GM18499 (cell line): ENCODE measurements at regions not wholly inside any gene's neighbourhood (a gene's known extent, or its start where the extent isn't known, plus 50 kb on each side); places are given as distances from the start of the nearest gene placed in this dataset.

Experiments used
- ATAC-seq: cut with Tn5 transposase; IDR thresholded peaks from one replicate; pipeline ENCODE4 v1.9.1; 2021; ENCODE audit warnings: moderate number of reproducible peaks; ENCODE audit not compliant: insufficient read depth, unreplicated experiment

DNA sequence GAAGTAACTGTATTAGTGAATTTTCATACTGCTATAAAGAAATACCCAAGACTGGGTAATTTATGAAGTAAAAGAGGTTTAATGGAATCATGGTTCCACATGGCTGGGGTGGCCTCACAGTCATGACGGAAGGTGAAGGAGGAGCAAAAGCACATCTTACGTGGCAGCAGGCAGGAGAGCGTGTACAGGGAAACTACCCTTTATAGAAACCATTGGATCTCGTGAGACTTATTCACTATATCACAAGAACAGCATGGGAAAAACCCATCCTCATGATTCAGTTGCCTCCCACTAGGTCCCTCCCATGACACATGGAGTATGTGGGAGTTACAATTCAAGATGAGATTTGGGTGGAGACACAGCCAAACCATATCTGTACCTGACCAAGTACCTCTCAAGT, 812.3 kb upstream of the ALCAM start:
- ATAC-seq, result no peak

DNA sequence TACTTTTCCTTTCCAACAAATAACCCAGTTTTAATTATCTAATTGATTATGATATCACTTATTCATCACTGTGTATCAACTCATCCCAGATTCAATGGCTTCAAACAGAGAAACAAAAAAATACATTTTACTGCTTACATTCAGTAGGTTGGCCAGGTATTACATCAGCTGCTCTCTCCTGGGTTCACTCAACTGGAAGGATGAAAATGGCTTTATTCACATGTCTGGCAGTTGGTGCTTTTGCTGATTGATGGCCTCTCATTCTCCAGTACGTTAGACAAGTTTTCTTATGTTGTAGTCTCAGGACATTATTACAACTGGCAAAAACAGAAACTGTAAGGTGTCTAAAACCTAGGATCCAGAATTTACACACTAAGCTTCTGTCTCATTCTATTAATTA, 811.0 kb upstream of the ALCAM start:
- no peak for ATAC-seq

DNA sequence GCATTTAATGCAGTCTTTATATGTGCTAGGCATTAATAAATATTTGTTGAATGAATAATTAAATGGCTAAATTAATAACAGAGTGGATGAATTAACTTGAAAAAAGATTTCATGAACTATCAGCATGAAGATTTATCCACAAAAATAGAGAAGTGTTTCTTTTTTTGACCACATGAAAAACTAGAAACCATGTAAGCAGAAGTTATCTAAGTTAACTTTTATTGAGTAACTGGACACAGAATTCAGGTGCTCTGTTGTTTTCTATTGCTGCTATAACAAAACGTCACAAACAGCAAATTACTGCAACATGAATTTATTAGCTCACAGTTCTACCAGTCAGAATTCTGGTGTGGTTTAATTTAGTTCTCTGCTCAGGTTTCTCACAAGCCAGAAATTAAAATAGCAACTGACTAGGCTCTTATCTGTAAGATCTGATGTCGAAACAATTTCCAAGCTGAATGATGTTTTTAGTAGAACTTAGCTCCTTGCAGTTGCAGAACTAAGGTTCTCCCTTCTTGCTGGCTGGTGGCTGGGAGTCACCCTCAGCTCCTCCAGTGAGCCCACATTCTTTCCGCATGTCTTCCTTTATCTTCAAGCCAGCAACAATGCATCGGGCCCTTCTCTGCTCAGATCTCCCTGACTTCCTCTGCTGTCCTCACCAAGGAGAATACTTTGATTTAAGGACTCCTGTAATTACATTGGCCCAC, 810.2 kb upstream of the ALCAM start:
- no peak for ATAC-seq

DNA sequence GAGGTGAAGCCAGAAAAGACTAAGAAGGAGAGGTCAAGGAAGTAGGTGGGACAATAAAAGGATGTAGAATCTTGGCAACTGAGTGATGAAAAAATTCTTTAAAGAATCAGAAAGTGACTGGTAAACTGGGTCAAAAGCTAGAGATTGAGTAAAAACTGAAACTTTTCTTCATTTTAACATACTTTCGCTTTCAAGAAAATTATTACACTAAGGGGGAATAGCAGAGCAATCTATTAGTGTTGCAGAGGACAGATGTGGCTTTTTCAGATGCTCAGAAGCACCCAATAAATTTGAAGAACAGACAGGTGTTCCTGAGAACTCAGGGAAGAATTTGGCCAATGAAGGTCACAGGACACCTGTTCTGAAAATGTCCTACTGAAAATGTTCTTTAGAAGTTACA, 805.4 kb upstream of the ALCAM start:
- no peak for ATAC-seq

DNA sequence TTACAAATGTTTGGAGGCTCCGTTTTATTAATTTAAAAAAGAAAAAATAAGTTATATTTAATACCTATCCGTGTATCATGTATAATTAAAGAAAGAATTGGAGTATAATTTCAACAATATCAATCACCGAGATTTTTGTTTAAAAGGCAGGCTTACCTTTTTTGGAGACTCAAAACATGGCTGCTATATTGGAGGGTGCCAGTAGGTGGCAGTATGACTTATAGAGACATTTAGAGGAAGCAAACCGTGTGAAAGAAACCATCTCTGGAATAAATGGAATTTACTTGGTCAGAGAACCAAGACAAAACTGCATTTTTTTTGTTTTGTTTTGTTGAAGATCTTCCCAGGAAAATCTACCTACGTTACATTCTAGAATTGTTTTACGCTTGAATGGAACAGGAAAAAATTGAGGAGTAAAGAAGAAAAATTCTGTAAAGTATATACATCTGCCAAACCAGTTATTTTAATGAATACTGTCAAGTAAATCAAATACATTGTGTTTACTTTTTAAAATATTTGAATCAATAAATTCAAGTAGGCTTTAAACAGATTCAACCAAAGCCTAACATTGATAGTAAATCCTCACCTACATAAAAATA, 802.6 kb upstream of the ALCAM start:
- no peak for ATAC-seq

DNA sequence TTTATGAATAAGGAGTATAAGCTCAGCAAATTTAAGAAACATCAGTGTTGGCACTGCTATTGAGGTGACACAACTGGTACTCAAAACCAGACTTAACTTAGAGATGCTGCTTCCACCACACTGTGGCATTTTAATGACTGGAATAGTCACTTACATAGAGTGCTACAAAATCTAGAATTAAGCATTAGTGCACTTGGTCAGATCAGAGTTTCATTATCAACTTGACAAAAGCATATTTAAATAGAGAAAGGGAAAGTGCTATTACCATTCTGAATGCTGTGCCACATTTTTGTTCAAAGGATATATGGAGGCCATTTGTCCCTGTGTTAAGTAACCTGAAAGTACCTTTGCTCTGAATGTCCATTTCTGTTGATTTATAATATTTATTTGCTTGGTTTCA, 800.7 kb upstream of the ALCAM start:
- ATAC-seq, result no peak

DNA sequence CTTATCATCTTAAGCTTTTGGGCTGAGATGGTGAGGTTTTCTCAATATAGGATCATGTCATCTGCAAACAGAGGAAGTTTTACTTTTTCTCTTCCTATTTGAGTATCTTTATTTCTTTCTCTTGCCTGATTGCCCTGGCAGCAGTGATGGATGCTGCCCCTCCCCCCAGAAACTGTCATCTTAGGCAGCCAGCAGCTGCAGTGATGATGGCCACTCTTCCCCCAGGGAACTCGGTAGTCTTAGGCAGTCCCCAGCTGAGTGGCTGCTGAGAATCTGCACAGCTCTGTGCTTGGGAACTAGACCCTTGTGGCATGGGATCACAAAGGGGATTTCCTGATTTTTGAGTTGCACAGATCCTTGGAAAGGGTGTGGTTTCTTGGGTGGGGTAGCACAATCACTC, 791.1 kb upstream of the ALCAM start:
- no peak for ATAC-seq

DNA sequence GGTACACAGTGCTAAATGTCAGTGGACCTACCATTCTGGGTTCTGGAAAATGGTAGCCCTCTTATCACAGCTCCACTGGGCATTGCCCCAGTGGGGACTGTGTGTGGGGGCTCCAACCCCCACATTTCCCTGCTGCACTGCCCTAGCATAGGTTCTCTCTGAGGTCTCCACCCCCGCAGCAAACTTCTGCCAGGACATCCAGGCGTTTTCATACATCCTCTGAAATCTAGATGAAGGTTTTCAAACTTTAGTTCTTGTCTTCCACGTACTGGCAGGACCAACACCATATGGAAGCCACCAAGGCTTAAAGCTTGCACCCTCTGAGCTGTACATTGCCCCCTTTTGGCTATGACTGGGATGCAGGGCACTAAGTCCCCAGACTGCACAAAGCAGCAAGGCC, 788.2 kb upstream of the ALCAM start:
- ATAC-seq, result no peak

DNA sequence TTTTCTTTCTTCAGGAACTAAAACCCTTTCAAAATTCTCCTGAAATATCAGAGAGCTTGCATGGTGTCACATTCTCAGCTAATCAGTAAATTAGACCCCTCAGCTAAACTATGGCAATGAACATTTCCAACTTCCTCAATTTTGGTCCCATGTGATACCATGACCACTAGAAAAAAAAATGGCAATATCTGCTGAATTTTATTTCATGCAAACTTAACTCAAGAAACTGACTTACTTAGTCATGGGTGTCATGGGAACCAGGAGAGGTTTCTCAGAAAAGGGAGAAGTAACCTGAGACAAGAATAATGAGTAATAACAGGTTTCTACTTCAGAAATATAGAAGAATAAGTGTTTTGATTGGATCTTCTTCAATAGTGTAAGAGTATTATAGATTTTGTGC, 784.6 kb upstream of the ALCAM start:
- no peak for ATAC-seq

DNA sequence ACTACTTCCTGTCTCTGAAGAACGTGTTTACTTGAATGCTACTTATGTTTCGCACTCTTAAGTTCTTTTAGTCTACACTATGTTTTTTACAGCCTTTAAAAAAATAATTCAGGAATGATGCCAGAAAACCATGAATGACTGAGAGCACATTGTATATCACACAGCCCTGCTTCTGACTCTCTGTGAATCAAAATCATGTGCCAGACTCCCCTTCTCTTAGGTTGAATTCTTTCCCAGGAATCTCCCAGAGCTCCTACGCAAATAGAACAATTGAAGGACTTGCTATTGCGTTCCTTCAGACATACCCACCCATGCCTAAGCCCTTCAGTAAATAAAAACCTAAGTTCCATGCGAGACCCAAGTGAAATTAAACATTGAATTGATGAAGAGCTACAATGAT, 782.0 kb upstream of the ALCAM start:
- no peak for ATAC-seq

DNA sequence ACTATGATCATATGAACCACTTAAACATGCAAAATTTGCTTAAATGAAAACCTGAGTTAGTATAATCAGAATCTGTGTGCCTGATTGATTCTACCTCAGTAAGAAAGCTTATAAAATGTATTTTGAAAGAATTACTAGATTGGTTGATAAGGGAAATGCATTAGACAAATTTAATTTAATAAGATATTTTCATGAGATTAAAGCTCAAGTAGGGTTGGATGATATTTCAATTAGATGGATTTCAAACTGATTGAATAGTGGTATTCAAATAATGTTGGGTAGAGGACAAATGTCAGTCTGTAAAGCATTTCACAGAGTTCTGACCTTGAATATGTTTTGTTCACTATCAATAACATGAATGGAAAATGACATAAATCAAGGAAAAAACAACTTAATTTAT, 780.4 kb upstream of the ALCAM start:
- ATAC-seq, result no peak

DNA sequence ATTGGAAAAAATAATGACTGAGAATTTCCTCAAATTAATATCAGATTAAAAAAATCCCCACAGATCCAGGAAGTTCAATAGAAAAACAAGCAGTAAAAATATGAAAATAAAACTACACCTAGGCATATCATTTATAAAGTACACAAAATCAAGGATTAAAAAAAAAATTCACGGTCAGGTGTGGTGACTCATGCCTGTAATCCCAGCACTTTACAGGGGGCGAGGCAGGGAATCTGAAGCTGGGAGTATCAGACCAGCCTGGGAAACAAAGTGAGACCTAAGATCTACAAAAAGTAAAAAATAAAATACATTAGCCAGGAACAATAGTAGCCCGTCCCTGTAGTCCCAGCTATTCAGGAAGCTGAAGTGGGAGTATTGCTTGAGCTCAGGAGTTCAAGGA, 778.3 kb upstream of the ALCAM start:
- no peak for ATAC-seq

DNA sequence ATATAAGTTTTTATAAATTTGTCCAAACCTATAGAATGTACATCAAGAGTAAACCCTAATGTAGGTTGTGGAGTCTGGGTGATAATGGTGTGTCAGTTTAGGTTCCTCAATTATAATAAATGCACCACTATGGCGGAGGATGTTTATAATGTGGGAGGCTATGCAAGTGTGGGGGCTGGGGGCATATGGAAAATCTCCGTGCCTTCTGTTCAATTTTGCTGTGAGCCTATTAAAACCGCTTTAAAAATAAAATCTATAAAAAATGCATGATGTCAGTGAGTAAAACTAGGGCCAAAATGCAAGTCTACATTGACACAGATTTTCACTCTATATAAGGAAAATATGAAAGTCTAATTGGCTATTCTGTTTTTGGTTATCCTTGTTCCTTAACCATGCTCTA, 774.9 kb upstream of the ALCAM start:
- ATAC-seq, result no peak

DNA sequence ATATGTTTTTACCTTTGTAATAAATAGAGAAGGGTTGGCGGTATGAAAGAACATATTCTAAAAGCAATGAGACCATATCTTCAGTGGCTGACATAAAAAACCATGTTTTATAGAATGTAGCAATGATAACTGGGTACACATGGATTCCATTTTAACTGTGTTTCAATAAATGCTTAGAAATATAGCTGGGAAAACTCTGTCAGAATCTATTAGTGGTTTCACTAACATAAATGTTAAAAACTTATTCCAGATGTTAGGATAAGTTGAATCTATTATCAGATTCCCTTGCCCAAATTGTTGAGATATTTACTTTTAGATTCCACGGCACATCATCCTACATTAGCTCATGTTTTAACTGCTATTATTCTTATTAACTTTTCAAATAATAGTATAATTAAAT, 772.2 kb upstream of the ALCAM start:
- ATAC-seq, result no peak

DNA sequence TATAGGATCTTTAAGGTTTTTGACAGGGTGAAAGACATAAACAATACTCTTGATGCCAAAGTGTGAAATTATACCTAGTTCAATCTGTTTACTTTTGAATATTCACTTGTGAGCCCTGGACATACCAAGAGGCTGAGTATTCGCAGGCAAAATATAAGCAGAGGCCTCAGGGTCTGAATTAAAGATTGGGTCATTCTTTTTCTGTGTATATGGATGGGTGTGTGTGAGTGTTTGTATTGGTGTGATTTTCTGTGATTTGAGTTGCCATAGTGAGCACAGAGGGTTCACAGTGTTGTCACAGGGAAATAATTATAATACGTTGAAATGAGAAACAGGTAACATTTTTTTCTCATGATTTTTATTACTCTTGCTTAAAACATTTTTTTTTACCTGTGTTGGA, 770.7 kb upstream of the ALCAM start:
- no peak for ATAC-seq

DNA sequence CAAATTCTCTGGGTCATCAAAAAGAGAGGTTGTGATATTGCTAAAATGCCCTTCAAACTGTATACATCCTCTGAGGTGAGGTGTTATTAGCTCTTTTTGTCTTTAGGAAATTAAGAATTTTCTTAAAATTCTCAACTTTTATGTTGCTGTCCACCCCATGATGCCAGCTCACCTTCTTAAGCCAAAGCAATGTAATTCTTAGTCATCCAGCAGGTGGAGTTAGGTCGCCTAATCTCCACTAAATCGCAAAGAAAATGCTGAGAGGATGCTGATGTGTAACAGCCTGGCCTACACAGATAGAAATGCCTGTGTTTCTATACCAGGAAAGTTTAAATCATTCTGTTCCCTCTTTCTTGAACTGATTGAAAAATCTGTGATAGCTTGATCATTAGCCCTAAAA, 770.2 kb upstream of the ALCAM start:
- peak; percentile 86 for ATAC-seq

DNA sequence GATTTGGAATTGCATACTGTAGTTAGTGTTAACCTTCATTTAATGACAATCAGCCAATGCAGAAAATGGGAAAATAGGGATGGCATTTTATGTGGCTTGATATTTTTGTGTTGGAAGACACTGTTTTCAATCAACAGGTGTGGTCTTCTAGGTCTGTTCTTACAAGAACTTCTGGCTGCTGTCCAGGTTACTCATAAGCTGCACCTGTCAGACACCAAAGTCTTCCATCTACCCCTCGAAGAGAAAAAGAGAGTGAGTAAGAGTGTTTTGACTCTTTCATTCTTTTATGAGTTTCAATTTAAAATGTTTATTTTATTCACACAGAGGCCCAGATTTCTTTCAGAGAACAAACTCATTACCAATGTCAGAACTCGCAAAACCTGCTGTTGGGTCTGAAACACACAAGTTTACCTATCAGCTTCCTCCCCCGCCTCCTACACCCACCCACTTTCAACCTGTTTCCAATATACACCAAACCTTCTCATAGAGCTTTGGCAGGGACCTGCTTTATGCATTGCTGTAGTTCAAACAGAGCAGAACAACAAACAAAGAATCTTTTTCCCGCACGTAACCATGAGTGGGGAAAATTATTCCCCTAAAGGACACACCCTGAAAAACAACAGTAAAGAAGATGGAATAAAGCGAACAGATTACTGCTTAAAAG, 767.7 kb upstream of the ALCAM start:
- ATAC-seq, result no peak

DNA sequence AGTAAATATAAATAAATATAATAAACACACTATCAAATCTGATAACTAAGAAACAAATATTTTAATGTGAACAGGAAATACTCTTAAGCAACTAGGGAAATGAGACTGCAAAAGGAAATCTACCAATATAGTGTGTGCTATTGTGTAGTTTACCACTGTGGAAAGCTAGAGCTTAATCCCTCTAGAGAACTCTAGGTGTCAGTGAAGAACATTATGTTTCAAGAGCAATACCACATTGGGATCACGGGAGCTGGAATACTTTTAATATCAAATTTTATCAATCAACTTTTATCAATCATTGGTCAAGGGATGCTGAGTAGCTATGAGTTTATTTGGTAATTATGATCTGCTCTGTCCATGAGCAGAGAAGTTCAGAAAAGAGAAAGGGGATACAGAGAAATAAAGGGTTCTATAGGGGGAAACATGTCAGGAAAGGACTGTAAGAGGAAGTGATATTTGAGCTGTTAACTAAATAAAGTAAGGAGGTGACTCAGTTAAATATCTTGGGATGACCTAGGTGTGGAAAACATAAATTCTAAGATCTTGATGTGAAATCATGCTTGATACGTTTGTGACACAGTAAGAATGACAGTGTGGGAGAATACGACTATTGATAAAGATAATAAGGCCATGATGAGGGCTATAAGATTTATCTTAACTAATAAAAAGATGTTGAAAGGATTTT, 762.2 kb upstream of the ALCAM start:
- ATAC-seq, result no peak

DNA sequence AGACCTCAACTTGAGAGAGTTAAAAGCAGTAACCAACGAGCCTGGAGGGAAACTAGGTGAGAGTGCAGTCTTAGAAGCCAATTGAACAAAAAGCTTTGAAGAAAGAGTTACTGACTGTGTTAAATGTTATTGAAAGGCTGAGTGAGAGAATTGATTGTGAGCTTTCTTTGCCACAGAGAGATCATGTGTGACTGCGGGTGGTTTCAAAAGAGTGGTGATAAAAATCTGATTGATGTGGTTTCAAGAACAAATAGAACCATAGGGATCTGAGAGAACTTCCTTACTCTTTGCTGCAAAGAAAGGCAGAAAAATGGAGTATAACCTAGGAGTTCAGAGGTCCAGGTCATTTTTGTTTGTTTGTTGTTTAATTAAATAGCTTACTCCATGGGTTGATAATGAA, 759.9 kb upstream of the ALCAM start:
- ATAC-seq, result no peak

DNA sequence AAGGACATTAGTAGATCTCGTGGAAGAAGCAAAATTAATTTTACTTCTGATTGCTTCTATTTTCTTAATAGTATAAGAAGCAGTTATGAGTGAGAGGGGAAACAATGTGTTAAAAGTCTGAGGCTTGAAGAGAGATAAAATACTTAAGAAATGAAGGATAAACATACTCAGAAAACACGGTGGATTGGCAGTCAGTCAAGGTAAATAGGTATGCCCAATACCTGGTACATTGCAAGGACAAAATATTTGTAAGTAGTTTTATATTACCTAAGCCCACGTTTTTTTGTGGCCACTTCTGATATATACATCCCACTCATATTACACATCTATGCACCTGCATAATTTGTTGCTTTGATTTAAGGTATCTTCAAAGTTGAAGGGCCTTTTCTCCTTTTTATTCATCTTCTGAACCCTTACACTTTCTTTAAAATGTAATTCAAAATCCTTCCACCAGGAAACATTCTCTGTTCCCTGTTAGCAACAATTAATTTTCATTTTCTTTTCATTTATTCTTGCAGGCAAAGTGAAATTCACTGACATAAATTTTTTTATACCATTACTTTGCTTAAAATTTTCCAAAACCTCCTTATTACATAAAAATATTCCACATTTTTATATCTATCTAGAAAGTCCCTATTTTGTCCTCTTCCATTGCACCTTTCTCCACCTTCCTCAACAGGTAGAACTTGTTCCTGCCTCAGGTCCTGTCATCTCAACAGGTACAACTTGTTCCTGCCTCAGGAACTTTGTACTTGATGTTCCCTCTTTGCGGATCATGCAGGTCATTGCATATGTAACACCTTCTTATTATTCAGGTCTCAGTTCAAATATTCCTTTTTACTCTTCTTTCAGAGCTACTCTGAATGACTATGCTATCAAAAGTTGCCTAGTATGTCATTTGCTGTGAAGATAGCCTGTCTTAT, 755.7 kb upstream of the ALCAM start:
- ATAC-seq, result no peak
